Ammon's horn (tissue), 1 donor: ENCODE measurements at regions not wholly inside any gene's neighbourhood (a gene's known extent, or its start where the extent isn't known, plus 50 kb on each side); places are given as distances from the start of the nearest gene placed in this dataset.

Source experiments
- DNase-seq: peaks from one replicate; pipeline ENCODE4 v3.0.0-alpha.2; 2016; ENCODE audit warnings: low spot score

- DNase-seq: no peak
Observed at GRCh38 chr2:194271293-194271961, 1385.6 kb upstream of the SLC39A10 start.

- no peak for DNase-seq
Observed at GRCh38 chr2:194270648-194271047, 1386.4 kb upstream of the SLC39A10 start.

GRCh38 chr2:194264586-194264985, 1392.4 kb upstream of the SLC39A10 start:
- DNase-seq: no peak

GRCh38 chr2:194260185-194260584, 1396.8 kb upstream of the SLC39A10 start:
- DNase-seq: no peak

GRCh38 chr2:194257095-194257494, 1399.9 kb upstream of the SLC39A10 start:
- no peak for DNase-seq

GRCh38 chr2:194253528-194254259, 1403.3 kb upstream of the SLC39A10 start:
- no peak for DNase-seq

GRCh38 chr2:194252127-194252526, 1404.9 kb upstream of the SLC39A10 start:
- DNase-seq: no peak

- DNase-seq: no peak
Observed at GRCh38 chr2:194232600-194232999, 1424.4 kb upstream of the SLC39A10 start.

- no peak for DNase-seq
Observed at GRCh38 chr2:194223218-194223617, 1433.8 kb upstream of the SLC39A10 start.

GRCh38 chr2:194214192-194214591, 1442.8 kb upstream of the SLC39A10 start:
- no peak for DNase-seq

- DNase-seq: no peak
Observed at GRCh38 chr2:194205568-194206227, 1451.3 kb upstream of the SLC39A10 start.

GRCh38 chr2:194203898-194204297, 1453.1 kb upstream of the SLC39A10 start:
- no peak for DNase-seq

- no peak for DNase-seq
Observed at GRCh38 chr2:194182888-194183287, 1474.1 kb upstream of the SLC39A10 start.

- no peak for DNase-seq
Observed at GRCh38 chr2:194176134-194176533, 1480.9 kb upstream of the SLC39A10 start.

GRCh38 chr2:194166818-194167217, 1490.2 kb upstream of the SLC39A10 start:
- no peak for DNase-seq

GRCh38 chr2:194155431-194155830, 1501.6 kb upstream of the SLC39A10 start:
- DNase-seq: no peak

GRCh38 chr2:194151231-194151630, 1505.8 kb upstream of the SLC39A10 start:
- no peak for DNase-seq

GRCh38 chr2:194135463-194135862, 1521.6 kb upstream of the SLC39A10 start:
- no peak for DNase-seq

- no peak for DNase-seq
Observed at GRCh38 chr2:194128810-194129209, 1528.2 kb upstream of the SLC39A10 start.

GRCh38 chr2:194126418-194126817, 1530.6 kb upstream of the SLC39A10 start:
- no peak for DNase-seq

GRCh38 chr2:194116861-194117260, 1540.2 kb upstream of the SLC39A10 start:
- no peak for DNase-seq

- no peak for DNase-seq
Observed at GRCh38 chr2:194105358-194105757, 1551.7 kb upstream of the SLC39A10 start.

- DNase-seq: peak; percentile 52
Observed at GRCh38 chr2:194104687-194105086, 1552.3 kb upstream of the SLC39A10 start.
